ENCODE measurements at regions not wholly inside any gene's neighbourhood (a gene's known extent, or its start where the extent isn't known, plus 50 kb on each side); places are given as distances from the start of the nearest gene placed in this dataset.

- no peak for DNase-seq
Observed at GRCh38 chrX:39745818-39746217, 351.9 kb downstream of the BCOR start.

GRCh38 chrX:39749135-39749534 is 348.6 kb downstream of the BCOR start:
- no peak for DNase-seq

GRCh38 chrX:39749728-39750127 is 348.0 kb downstream of the BCOR start:
- no peak for DNase-seq

GRCh38 chrX:39750256-39750790 is 347.4 kb downstream of the BCOR start:
- no peak for DNase-seq

- DNase-seq = no peak
Observed at GRCh38 chrX:39750848-39751247, 346.9 kb downstream of the BCOR start.

GRCh38 chrX:39752815-39753214 is 344.9 kb downstream of the BCOR start:
- peak; percentile 63 for DNase-seq

- DNase-seq = no peak
Observed at GRCh38 chrX:39753293-39753996, 344.3 kb downstream of the BCOR start.

GRCh38 chrX:39755143-39756032 is 342.4 kb downstream of the BCOR start:
- peak; percentile 89 for DNase-seq

- peak; percentile 83 for DNase-seq
Observed at GRCh38 chrX:39756086-39756883, 341.5 kb downstream of the BCOR start.

- no peak for DNase-seq
Observed at GRCh38 chrX:39757971-39758370, 339.8 kb downstream of the BCOR start.

GRCh38 chrX:39758791-39759525 is 338.8 kb downstream of the BCOR start:
- DNase-seq = no peak

GRCh38 chrX:39759526-39760224 is 338.1 kb downstream of the BCOR start:
- peak; percentile 87 for DNase-seq

- no peak for DNase-seq
Observed at GRCh38 chrX:39760930-39761329, 336.8 kb downstream of the BCOR start.

GRCh38 chrX:39762266-39762841 is 335.4 kb downstream of the BCOR start:
- DNase-seq = no peak

GRCh38 chrX:39764441-39764914 is 333.3 kb downstream of the BCOR start:
- peak; percentile 11 for DNase-seq

GRCh38 chrX:39765327-39765726 is 332.4 kb downstream of the BCOR start:
- peak; percentile 35 for DNase-seq

GRCh38 chrX:39766085-39766726 is 331.6 kb downstream of the BCOR start:
- peak; percentile 21 for DNase-seq

GRCh38 chrX:39766855-39767254 is 330.9 kb downstream of the BCOR start:
- peak; percentile 76 for DNase-seq

- DNase-seq = peak; percentile 44
Observed at GRCh38 chrX:39767446-39767845, 330.3 kb downstream of the BCOR start.

- DNase-seq = no peak
Observed at GRCh38 chrX:39769748-39770147, 328.0 kb downstream of the BCOR start.

All from tongue (tissue), 1 donor.